SK-N-SH treated with all-trans-retinoic acid at 6 μM for 48 hours (cell line): ENCODE measurements at regions not wholly inside any gene's neighbourhood (a gene's known extent, or its start where the extent isn't known, plus 50 kb on each side); places are given as distances from the start of the nearest gene placed in this dataset.

ENCODE experiments used
- ATAC-seq: fragments of 200-7000 bp; cut with Tn5 transposase; 3 replicates; pipeline ENCODE4 v1.9.1; 2020; ENCODE audit warnings: mild to moderate bottlenecking, moderate library complexity
- ARNTL ChIP-seq: fragments of 450-650 bp; formaldehyde crosslinking; IDR thresholded peaks from 2 replicates; pipeline ENCODE4 v1.5.0; 2020; ENCODE audit warnings: low read depth, mild to moderate bottlenecking, moderate library complexity, borderline replicate concordance
- BACH2 ChIP-seq: fragments of 250-450 bp; sonication (Bioruptor Pico); IDR thresholded peaks from 2 replicates; pipeline ENCODE4 v1.9.0; 2021; ENCODE audit warnings: mild to moderate bottlenecking, borderline replicate concordance
- CREB5 ChIP-seq: fragments of 250-450 bp; sonication (Bioruptor Pico); IDR thresholded peaks from 2 replicates; pipeline ENCODE4 v1.5.1; 2020; ENCODE audit warnings: low read depth, mild to moderate bottlenecking, moderate library complexity
- CSDC2 ChIP-seq: fragments of 250-450 bp; sonication (Bioruptor Pico); IDR thresholded peaks from 2 replicates; pipeline ENCODE4 v1.5.0; 2020; ENCODE audit warnings: mild to moderate bottlenecking, moderate library complexity
- ESRRG ChIP-seq: fragments of 250-450 bp; sonication (Bioruptor Pico); IDR thresholded peaks from 2 replicates; pipeline ENCODE4 v1.6.1; 2021; ENCODE audit warnings: mild to moderate bottlenecking
- GLIS3 ChIP-seq: fragments of 250-450 bp; sonication (Bioruptor Pico); IDR thresholded peaks from 2 replicates; pipeline ENCODE4 v1.5.0; 2020; ENCODE audit warnings: mild to moderate bottlenecking, moderate library complexity
- ISL1 ChIP-seq: fragments of 250-450 bp; sonication (Bioruptor Pico); IDR thresholded peaks from 2 replicates; pipeline ENCODE4 v2.1.2; 2022; ENCODE audit warnings: mild to moderate bottlenecking, moderate library complexity
- OSR1 ChIP-seq: fragments of 250-450 bp; sonication (Bioruptor Pico); IDR thresholded peaks from 2 replicates; pipeline ENCODE4 v1.8.0; 2022; ENCODE audit warnings: moderate library complexity, mild to moderate bottlenecking, inconsistent platforms
- PATZ1 ChIP-seq: fragments of 250-450 bp; sonication (Bioruptor Pico); IDR thresholded peaks from 2 replicates; pipeline ENCODE4 v1.8.0; 2020; ENCODE audit warnings: mild to moderate bottlenecking, moderate library complexity, borderline replicate concordance
- POU6F1 ChIP-seq: fragments of 250-450 bp; sonication (Bioruptor Pico); IDR thresholded peaks from 2 replicates; pipeline ENCODE4 v1.8.0; 2021; ENCODE audit warnings: low read depth, mild to moderate bottlenecking, moderate library complexity, borderline replicate concordance
- PPARA ChIP-seq: fragments of 250-450 bp; sonication (Bioruptor Pico); IDR thresholded peaks from 2 replicates; pipeline ENCODE4 v1.5.0; 2020; ENCODE audit warnings: mild to moderate bottlenecking, borderline replicate concordance
- RARB ChIP-seq: fragments of 250-450 bp; sonication (Bioruptor Pico); IDR thresholded peaks from 2 replicates; pipeline ENCODE4 v1.8.0; 2021; ENCODE audit warnings: mild to moderate bottlenecking, moderate library complexity
- SNAI2 ChIP-seq: fragments of 250-450 bp; sonication (Bioruptor Pico); IDR thresholded peaks from 2 replicates; pipeline ENCODE4 v1.5.0; 2020; ENCODE audit warnings: mild to moderate bottlenecking, moderate library complexity
- TOX ChIP-seq: fragments of 250-450 bp; sonication (Bioruptor Pico); IDR thresholded peaks from 2 replicates; pipeline ENCODE4 v1.8.0; 2021; ENCODE audit warnings: mild to moderate bottlenecking, moderate library complexity, borderline replicate concordance
- TSHZ2 ChIP-seq: fragments of 250-450 bp; sonication (Bioruptor Pico); IDR thresholded peaks from 2 replicates; pipeline ENCODE4 v1.5.0; 2020; ENCODE audit warnings: mild to moderate bottlenecking, moderate library complexity
- ZFP3 ChIP-seq: fragments of 250-450 bp; sonication (Bioruptor Pico); IDR thresholded peaks from 2 replicates; pipeline ENCODE4 v1.5.0; 2020; ENCODE audit warnings: mild to moderate bottlenecking, moderate library complexity
- ZFP30 ChIP-seq: fragments of 450-650 bp; formaldehyde crosslinking; IDR thresholded peaks from 2 replicates; pipeline ENCODE4 v1.5.0; 2022; ENCODE audit warnings: mild to moderate bottlenecking, moderate library complexity
- ZNF565 ChIP-seq: fragments of 450-650 bp; formaldehyde crosslinking; conservative IDR thresholded peaks from 2 replicates; pipeline ENCODE4 v1.5.0; 2020; ENCODE audit warnings: low read depth, mild to moderate bottlenecking, moderate library complexity
- ZNF70 ChIP-seq: fragments of 450-650 bp; formaldehyde crosslinking; IDR thresholded peaks from 2 replicates; pipeline ENCODE4 v1.5.0; 2020; ENCODE audit warnings: mild to moderate bottlenecking, moderate library complexity
- ZNF8 ChIP-seq: fragments of 450-650 bp; formaldehyde crosslinking; IDR thresholded peaks from 2 replicates; pipeline ENCODE4 v1.5.0; 2020; ENCODE audit warnings: mild to moderate bottlenecking, moderate library complexity
- TF ChIP-seq, protein P1 (sequence below): fragments of 250-450 bp; sonication (Bioruptor Pico); IDR thresholded peaks from 2 replicates; pipeline ENCODE4 v1.5.1; 2021; ENCODE audit warnings: mild to moderate bottlenecking, moderate library complexity

GRCh38 chr2:217621391-217621801, 381.4 kb downstream of the TNS1 start:
- no peak for TF ChIP-seq SNAI2
- TF ChIP-seq PATZ1 (CRISPR knock-in tag), result no peak
- TF ChIP-seq, protein P1, sequence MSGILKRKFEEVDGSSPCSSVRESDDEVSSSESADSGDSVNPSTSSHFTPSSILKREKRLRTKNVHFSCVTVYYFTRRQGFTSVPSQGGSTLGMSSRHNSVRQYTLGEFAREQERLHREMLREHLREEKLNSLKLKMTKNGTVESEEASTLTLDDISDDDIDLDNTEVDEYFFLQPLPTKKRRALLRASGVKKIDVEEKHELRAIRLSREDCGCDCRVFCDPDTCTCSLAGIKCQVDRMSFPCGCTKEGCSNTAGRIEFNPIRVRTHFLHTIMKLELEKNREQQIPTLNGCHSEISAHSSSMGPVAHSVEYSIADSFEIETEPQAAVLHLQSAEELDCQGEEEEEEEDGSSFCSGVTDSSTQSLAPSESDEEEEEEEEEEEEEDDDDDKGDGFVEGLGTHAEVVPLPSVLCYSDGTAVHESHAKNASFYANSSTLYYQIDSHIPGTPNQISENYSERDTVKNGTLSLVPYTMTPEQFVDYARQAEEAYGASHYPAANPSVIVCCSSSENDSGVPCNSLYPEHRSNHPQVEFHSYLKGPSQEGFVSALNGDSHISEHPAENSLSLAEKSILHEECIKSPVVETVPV (CRISPR knock-in tag), result no peak
- no peak for TF ChIP-seq CSDC2
- TF ChIP-seq ZFP30 (CRISPR knock-in tag), result no peak
- no peak for ATAC-seq

- no peak for TF ChIP-seq BACH2 (CRISPR knock-in tag)
- no peak for TF ChIP-seq TOX (CRISPR knock-in tag)
- no peak for TF ChIP-seq ZFP3 (CRISPR knock-in tag)
- no peak for TF ChIP-seq POU6F1 (CRISPR knock-in tag)
- TF ChIP-seq, all 23 proteins: peak for 0
- no peak for ATAC-seq
These were observed 384.1 kb downstream of the TNS1 start for GRCh38 chr2:217618744-217619143.

GRCh38 chr2:217617616-217618022, 385.2 kb downstream of the TNS1 start:
- no peak for ATAC-seq
- TF ChIP-seq GLIS3 (no peak), TOX (CRISPR knock-in tag) (no peak), RARB (no peak), POU6F1 (CRISPR knock-in tag) (no peak), ISL1 (CRISPR knock-in tag) (no peak), ZNF70 (CRISPR knock-in tag) (no peak)

DNA sequence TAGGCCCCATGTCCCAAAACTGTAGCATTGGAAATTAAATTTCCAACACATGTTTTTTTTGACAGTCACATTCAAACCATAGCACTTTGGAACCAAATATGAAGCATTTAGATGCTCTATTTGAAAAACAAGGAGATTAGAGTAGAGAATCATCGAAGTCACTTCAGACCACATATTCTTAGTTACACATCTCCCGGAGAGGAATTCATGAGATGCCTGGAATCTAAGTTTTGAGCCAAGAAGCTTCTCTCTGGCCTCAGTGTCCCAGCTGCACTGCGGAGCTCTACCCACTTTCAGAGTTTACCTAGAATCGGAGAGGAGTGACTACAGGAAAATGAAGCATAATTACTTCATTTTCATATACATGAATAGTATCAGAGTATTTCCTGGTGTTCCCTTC, 385.9 kb downstream of the TNS1 start:
- TF ChIP-seq POU6F1 (CRISPR knock-in tag) (no peak), ZFP30 (CRISPR knock-in tag) (no peak), RARB (no peak), ZNF70 (CRISPR knock-in tag) (no peak), PATZ1 (CRISPR knock-in tag) (no peak), SNAI2 (no peak), ISL1 (CRISPR knock-in tag) (no peak), ZNF565 (CRISPR knock-in tag) (no peak), PPARA (no peak), TSHZ2 (CRISPR knock-in tag) (no peak), BACH2 (CRISPR knock-in tag) (no peak), OSR1 (CRISPR knock-in tag) (no peak), ZFP3 (CRISPR knock-in tag) (no peak), CREB5 (CRISPR knock-in tag) (no peak), CSDC2 (no peak), ARNTL (CRISPR knock-in tag) (no peak), GLIS3 (no peak), TOX (CRISPR knock-in tag) (no peak), ESRRG (CRISPR knock-in tag) (no peak), ZNF8 (no peak)

More for the DNA sequence above, 385.9 kb downstream of the TNS1 start:
- ATAC-seq, result no peak
